DMS114 treated with DMSO at 0.1 percent for 48 hours (cell line): ENCODE measurements at regions not wholly inside any gene's neighbourhood (a gene's known extent, or its start where the extent isn't known, plus 50 kb on each side); places are given as distances from the start of the nearest gene placed in this dataset.
"Not testable (repeated sequence)": the region's sequence is repeated elsewhere in the genome, so short reads cannot be mapped to it uniquely, and the experiment has no call there.

Experiments
- DNase-seq: peaks from one replicate; lab custom pipeline; 2025; ENCODE audit not compliant: unreplicated experiment; lab: John Stamatoyannopoulos, UW

DNA sequence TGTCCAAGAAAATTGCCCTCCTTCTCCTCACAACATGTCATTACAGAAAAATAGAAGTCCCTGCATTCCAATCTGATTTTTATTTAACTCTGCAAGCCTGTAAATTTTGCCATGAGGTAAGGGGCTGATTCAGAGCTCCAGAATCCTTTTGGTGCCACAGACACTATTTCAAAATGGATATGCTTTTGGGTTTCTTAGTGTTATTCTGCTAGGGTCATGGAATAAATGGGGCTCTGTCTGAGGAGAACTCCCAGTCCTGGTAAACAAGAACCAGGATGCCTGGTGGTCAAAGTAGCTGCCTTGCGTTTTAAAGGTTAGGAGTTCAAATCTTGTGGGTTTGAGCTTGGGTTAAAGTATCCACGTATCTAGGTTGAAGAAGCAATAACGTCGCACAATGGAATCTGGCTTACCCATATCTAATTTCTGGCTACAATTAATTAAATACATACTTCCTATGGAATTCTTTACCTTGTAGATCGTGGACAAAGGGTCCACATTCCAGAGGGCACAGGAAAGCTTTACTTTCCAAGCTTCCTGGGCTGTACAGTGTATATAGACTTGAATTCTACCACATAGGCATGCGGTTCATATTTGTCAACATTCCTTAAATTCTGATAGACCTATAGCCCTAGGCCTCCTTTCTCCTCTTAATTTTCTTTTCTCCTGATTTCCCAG is 98.0 kb upstream of the CDC42BPA start:
- no peak for DNase-seq

DNA sequence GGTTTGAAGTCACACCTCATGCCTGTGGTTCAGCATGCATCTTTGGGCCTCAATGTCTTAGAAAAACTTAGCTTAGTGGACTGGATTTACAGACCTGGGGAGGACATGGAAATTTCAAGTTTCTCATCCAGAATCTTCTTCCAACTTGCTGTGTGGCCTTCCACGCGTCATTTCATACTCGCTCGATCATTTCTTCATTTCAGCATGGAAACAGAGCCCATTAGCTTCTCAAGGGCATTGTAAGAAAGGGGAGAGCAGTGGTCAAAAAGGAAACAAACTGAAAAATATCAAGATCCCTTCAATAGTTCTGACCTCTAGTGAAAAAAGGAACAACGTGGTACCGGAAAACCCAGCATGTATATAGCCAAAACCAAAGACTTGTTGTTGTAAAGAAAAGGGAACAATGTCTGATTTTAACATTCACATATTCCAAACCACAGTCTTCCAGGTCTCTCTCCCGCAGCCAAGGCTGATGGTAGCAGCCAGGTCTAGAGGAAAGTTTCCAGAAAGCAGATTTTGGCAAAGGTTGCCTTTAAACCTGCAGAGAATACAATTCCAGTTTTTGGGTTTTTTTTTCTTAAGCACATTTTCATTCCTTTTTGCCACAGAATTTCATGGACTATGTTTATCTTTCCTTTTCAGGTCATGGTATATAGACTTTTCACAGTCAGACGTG is 97.0 kb upstream of the CDC42BPA start:
- DNase-seq: no peak

DNA sequence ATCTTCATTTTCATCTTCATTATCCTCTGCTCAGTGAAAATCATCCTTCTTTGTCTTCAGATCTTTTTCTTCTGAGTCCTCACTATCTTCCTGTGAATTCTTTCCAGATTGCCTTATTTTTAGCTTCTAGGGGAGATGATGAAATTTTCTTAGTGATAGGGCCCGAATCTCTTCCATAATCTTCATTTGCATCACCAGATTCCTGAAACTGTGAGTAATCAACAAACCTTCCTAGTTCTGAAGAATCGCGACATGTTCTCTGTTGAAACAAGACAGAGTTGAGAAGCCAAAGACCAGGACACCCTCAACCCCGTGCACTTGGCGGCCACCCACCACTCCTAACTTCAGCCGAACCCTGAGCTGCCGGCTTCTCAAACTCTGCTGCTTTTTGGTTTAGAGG is 92.8 kb upstream of the CDC42BPA start:
- no peak for DNase-seq

- not testable (repeated sequence) for DNase-seq
Measured at GRCh38 chr1:227406332-227406731, 88.0 kb upstream of the CDC42BPA start.

DNA sequence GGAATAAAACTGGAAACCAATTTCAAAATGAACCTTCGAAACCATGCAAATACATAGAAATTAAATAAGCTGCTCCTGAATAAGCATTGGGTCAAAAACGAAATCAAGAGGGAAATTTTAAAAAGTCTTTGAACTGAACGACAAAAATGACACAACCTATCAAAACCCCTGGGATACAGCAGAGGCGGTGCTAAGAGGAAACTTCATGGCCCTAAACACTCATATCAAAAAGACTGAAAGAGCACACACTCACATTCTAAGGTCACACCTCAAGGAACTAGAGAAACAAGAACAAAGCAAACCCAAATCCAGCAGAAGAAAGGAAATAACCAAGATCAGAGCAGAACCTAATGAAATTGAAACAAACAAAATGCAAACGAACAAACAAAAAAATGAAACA is 85.2 kb upstream of the CDC42BPA start:
- no peak for DNase-seq

- DNase-seq: no peak
Measured at GRCh38 chr1:227401562-227402342, 83.5 kb upstream of the CDC42BPA start.

- DNase-seq: no peak
Measured at GRCh38 chr1:227399152-227399730, 80.9 kb upstream of the CDC42BPA start.

DNA sequence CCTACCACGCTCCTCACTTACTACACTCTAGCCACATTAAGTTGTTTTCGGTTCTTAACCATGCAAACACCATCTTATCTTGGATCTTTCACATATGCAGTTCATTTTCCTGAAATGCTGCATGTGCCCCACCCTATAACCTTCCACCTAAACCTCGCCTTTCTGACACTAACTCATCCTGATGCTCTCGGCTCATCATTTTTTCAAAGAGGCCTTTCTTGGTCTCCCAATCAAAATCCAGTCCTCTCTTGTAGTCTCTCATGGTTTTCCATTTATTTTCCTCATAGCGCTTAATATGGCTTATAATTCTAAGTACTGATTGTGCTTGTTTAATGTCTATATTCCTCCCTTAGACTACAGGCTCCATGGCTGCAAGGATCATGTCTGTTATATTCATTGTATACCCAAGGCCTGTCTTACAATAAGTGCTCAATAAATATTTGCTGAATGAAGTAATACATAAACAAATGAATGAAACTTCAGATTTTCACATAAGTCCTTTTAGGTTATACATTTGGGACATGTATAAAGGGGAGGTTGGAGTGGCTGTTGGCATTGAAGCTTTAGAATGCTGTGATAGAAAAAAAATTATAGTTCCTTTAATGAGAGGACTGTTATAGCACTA is 79.2 kb upstream of the CDC42BPA start:
- DNase-seq: no peak

GRCh38 chr1:227396539-227397353 is 78.5 kb upstream of the CDC42BPA start:
- no peak for DNase-seq

- DNase-seq: no peak
Measured at GRCh38 chr1:227395426-227396028, 77.2 kb upstream of the CDC42BPA start.

GRCh38 chr1:227392984-227393764 is 74.9 kb upstream of the CDC42BPA start:
- DNase-seq: no peak

GRCh38 chr1:227391879-227392278 is 73.6 kb upstream of the CDC42BPA start:
- no peak for DNase-seq

DNA sequence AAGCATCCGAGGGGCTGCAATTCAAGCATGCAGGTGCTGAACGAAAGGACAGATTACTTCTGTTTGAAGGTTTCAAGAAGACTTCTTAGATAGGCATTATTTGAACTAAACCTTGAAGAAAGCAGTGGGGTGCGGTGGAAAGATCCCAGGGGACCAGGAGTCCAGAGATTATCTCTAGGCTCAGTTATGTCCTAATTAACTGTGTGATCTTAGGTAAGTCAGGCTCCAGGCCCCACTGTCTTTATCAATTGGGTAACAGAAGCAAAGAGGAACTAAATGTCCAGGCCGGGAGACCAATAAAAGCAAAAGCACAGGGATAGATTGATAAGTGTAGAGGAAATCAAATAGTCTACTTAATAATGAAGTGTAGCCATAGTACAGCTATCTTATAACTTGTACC is 72.9 kb upstream of the CDC42BPA start:
- DNase-seq: no peak

DNA sequence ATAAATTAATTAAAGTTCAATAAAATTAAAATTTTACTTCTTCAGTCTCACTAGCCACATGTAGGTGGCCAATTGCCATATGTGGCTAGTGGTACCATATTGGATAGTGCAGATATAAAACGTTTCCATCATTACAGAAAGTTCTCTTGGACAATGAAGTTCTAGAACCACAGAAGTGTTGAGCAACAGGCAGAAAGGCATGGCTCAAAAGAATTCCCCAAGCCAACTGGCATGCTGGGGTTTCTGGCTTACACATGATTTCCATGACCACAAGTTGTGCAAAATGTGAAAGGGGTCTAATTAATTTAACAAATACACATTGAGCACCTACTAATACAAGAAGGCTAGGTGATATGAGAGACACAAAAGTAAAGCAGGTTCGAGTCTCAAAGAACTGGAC is 72.2 kb upstream of the CDC42BPA start:
- no peak for DNase-seq

- no peak for DNase-seq
Measured at GRCh38 chr1:227388214-227389168, 70.2 kb upstream of the CDC42BPA start.

DNA sequence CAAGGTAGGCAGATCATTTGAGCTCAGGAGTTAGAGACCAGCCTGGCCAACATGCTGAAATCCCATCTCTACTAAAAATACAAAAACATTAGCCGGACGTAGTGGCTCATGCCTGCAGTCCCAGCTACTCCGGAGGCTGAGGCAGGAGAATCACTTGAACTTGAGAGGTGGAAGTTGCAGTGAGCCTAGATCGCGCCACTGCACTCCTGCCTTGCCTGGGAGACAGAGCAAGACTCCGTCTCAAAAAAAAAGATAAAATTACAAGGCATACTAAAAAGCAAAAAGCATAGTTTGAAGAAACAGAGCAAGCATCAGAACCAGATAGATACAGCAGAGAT is 61.2 kb upstream of the CDC42BPA start:
- DNase-seq: no peak

DNA sequence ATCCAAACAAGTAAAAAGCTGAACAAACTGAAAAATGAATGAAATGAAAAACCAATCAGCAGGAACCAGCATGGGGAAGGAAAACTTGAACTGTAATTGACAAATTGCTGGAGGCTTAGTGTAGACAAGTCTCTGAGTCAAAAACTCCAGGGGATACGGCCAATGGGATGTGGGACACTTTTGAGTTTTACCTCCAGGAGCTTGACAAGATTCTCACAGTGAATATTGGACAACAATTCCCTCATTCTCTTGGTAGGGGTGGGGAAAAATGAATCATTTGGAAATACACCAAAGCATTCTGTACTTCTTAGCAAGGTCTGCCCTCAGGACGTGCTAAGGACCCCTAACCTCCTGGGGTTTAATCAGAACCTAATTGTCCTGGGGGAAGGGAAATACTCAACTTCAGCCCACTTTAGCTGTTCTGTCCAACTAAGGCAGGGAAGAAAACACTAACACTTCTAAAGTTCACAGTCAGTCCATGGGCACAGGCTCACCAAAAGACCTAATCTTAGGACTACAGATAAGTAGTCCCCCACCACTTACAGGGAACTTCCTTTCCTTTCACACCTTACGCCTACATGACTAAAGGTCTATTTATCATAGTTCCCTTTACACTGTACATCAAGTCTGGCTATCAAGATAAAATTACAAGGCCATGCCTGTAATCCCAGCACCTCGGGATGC is 60.7 kb upstream of the CDC42BPA start:
- DNase-seq: no peak

DNA sequence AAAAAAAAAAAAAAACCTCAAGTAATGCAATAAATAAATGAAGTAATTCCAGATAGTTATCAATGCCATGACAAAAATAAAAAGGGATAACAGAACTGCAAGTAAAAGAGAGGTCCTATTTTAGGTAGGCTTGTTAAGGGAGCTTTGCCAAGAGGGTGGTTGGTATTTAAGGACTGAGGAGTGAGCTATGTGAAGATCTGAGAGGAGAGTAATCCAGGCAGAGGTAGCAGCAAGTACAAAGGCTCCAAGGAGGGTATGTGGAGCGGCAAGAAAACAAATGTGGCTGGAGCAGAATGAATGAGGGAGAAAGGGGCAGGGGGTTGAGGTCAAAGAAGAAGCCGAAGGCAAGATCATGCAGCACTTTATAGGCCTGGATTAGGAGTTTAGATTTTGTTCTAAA is 59.9 kb upstream of the CDC42BPA start:
- no peak for DNase-seq
